ENCODE measurements at regions not wholly inside any gene's neighbourhood (a gene's known extent, or its start where the extent isn't known, plus 50 kb on each side); places are given as distances from the start of the nearest gene placed in this dataset.
A peak's percentile ranks its signal among the peaks of the same experiment; 100 is the strongest.

DNA sequence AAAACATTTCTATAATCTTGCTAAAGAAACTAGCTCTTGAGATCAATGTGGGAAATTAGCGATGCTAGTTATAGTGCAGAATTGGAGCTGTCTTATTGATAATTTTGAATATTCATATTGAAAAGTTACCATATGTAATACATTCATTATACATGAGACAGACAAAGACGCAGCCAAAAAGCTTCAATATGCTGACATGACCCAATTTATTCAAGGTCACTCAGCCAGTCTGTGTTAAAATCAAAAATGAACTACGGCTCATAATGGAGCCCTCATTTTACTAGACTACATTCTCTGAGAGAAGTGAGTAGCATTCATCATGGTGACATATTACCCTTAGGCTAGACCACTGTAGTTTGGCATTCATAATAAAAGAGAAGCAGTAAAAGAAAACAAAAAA is 107.3 kb upstream of the GABRG2 start:
- in situ Hi-C loops (cut with HindIII; ENCODE audit: low pct_ligation_motif_present, low pct_unique_long_range_greater_than_20kb, low sequenced_read_pairs) = no loop called here
- no peak for DNase-seq

DNA sequence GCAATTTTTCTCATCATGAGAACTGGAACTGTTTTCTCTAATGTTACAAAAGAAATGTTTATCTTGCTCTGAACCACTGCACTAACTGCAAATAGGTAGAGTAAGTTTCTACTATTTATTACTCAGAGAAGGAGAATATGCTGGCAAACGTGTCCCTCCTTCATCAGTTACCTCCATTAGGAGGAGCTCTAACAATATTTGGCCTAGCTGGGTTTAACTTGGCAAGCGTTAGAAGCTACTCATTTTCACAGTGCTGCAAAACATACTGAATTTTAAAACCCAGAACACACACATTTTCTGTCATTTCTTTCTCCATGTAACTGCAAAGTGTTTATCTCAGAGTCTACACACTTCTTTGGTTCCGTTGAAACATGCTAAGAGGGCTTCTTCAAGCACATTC is 101.0 kb upstream of the GABRG2 start:
- in situ Hi-C loops (cut with HindIII; ENCODE audit: low pct_ligation_motif_present, low pct_unique_long_range_greater_than_20kb, low sequenced_read_pairs) = no loop called here
- DNase-seq = peak; percentile 38

DNA sequence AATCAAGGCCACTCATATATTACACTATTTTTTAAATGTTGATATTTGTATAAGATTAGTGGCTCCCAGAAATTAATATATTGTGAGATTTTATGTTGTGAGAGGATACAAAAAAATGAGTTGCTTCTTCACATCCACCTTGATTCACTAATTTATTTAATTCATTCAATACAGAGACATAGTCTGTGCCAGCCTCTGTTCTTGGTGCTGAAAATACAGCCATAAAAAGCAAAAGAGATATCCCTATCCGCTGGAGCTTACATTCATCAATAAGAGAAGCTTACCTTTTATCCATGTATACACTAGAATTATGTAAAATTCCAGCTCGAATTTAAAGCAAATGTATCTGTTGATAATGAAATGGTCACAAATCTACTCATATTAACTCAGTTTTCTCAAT is 92.2 kb upstream of the GABRG2 start:
- in situ Hi-C loops (cut with HindIII; ENCODE audit: low pct_ligation_motif_present, low pct_unique_long_range_greater_than_20kb, low sequenced_read_pairs) = no loop called here
- no peak for DNase-seq

GRCh38 chr5:161988077-161988476 is 79.5 kb upstream of the GABRG2 start:
- in situ Hi-C loops (cut with HindIII; ENCODE audit: low pct_ligation_motif_present, low pct_unique_long_range_greater_than_20kb, low sequenced_read_pairs) = no loop called here
- no peak for DNase-seq
